ENCODE measurements at regions not wholly inside any gene's neighbourhood (a gene's known extent, or its start where the extent isn't known, plus 50 kb on each side); places are given as distances from the start of the nearest gene placed in this dataset.
"Not testable (repeated sequence)": the region's sequence is repeated elsewhere in the genome, so short reads cannot be mapped to it uniquely, and the experiment has no call there.

DNA sequence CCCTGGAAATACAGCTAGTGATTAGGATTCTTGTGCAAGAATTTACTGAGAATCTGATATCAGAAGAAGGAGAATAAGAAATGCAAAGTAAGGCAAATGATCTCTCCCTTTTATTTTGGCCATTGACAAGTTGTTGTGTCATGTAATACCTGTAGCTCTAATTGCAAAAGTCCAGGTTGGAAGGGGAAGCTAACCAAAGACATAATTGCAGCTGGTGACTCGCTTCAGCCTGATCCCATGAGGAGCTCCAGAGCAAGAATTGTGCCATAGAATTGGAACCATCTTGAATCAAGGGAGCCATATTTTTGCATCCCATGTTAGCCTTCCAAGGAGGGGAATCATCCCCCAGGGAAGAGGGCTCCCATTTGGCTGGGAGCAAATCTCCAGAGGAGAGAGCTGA lies 149.6 kb upstream of the MOCS2 start:
- TF ChIP-seq, protein P1, sequence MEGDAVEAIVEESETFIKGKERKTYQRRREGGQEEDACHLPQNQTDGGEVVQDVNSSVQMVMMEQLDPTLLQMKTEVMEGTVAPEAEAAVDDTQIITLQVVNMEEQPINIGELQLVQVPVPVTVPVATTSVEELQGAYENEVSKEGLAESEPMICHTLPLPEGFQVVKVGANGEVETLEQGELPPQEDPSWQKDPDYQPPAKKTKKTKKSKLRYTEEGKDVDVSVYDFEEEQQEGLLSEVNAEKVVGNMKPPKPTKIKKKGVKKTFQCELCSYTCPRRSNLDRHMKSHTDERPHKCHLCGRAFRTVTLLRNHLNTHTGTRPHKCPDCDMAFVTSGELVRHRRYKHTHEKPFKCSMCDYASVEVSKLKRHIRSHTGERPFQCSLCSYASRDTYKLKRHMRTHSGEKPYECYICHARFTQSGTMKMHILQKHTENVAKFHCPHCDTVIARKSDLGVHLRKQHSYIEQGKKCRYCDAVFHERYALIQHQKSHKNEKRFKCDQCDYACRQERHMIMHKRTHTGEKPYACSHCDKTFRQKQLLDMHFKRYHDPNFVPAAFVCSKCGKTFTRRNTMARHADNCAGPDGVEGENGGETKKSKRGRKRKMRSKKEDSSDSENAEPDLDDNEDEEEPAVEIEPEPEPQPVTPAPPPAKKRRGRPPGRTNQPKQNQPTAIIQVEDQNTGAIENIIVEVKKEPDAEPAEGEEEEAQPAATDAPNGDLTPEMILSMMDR (IDR thresholded peaks at IDR 0.05), result no peak
- Histone ChIP-seq H3K9me3 (no peaks in the 10 kb centered on the region), H3K27ac (no peak overlapping the region), H3K4me1 (no peaks in the 10 kb centered on the region), H3K27me3 (no peaks in the 10 kb centered on the region), H3K36me3 (no peaks in the 10 kb centered on the region), H3K4me3 (no peak overlapping the region)
- intact Hi-C loops (cut with DNase I), result no loop called here
- ATAC-seq (no peak), DNase-seq (no peak)

DNA sequence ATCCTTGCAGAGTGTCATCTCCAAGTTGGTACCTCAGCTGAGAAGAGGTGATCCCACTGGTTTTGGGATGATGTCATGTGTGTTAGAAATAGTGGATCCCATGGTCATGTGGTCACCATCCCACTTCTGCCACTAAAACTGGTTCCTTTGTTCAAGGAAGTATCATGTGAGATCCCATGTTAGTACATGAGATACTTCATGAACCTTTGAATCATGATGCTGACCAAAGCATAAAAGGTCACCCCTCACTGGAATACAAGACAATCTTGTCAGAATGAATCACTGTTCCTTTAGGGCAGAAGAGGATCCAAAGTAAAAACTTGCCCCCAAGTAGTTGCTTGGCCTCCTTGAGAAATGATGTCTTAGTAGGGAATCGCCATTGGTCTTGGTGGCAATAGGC lies 150.9 kb upstream of the MOCS2 start:
- H3K9me3 ChIP-seq, result no peaks in the 10 kb centered on the region
- no peak for ATAC-seq
- no peaks in the 10 kb centered on the region for H3K27me3 ChIP-seq
- intact Hi-C loops (cut with DNase I), result no loop called here
- DNase-seq, result no peak
- TF ChIP-seq, protein P1 (IDR thresholded peaks at IDR 0.05), result no peak
- no peaks in the 10 kb centered on the region for H3K36me3 ChIP-seq
- H3K27ac ChIP-seq, result no peak overlapping the region
- H3K4me3 ChIP-seq, result no peak overlapping the region
- no peaks in the 10 kb centered on the region for H3K4me1 ChIP-seq

DNA sequence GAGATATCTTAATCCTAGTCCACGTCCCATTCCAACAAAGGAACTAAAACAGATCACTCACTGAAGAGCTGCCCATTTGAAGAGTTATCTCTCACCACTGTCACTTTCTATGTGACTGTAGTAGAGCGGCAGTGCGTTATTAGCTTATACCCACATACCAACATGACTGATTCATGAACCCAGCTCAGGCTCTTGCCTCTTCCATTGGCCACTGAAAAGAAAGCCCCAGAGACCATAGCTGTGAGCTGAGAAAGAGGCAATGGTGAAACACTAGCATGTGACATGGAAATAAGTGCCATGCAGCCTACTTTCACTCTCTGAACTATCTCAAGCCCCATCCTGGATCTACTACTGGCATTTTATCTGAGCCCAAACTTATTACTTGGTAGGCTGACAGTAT lies 151.7 kb upstream of the MOCS2 start:
- Histone ChIP-seq H3K9me3 (no peaks in the 10 kb centered on the region), H3K27me3 (no peaks in the 10 kb centered on the region), H3K27ac (no peak overlapping the region), H3K36me3 (no peaks in the 10 kb centered on the region), H3K4me1 (no peaks in the 10 kb centered on the region), H3K4me3 (no peak overlapping the region)
- DNase-seq (no peak), ATAC-seq (no peak)
- intact Hi-C loops (cut with DNase I), result no loop called here
- TF ChIP-seq, protein P1 (IDR thresholded peaks at IDR 0.05), result no peak

DNA sequence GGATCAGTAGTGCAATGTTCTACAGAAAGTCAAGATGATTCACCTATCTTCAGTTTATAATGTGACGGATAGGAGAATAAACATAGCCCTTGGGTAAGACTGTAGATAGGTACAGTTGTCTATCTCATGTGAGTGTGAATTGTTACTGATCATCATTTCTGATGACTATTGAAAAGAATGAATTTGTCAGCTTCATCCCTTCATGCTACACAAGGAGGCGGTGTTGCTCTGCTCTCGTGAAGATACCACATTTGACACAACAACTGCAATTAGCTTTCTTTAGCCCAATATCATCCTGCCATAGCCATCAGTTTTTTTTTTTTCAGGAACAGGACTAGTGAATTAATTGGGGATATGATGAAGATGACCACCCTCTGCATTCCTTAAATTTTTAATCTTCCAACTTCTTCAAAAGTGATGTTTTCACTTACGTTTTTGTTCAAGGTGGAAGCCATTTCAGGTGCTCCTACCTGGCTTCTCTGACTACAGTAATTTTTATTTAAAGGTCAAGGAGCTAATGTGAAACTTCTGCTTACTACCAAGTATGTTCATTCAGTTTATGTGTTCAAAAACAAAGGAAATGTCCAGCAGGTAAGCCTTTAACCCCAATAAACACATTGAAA lies 152.9 kb upstream of the MOCS2 start:
- no peak overlapping the region for H3K4me3 ChIP-seq
- peak; percentile 40 for ATAC-seq
- no peak overlapping the region for H3K27ac ChIP-seq
- TF ChIP-seq, protein P1 (IDR thresholded peaks at IDR 0.05), result peak; percentile 41
- no peaks in the 10 kb centered on the region for H3K27me3 ChIP-seq
- intact Hi-C loops (cut with DNase I), result no loop called here
- no peaks in the 10 kb centered on the region for H3K4me1 ChIP-seq
- no peaks in the 10 kb centered on the region for H3K9me3 ChIP-seq
- DNase-seq, result no peak
- H3K36me3 ChIP-seq, result no peaks in the 10 kb centered on the region

DNA sequence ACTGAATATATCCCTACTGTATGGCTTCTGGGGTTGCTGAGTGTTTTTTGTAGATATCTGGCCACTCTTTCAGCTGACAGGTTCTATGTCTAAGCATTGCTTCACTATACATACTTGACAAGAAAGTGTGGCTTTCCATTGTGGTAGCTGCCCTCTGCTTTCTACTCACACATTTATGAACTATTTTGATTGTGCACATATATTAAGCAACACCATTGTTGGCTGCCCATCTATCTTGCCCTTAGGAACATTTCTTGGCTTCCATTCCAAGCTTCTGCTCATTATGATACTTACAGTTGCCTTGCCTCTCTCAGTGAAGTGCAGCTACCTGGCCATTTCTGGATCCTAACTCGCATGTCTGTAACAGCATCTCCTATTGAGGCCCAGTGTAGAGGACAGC lies 153.6 kb upstream of the MOCS2 start:
- TF ChIP-seq, protein P1 (IDR thresholded peaks at IDR 0.05), result no peak
- intact Hi-C loops (cut with DNase I), result no loop called here
- Histone ChIP-seq H3K27ac (no peak overlapping the region), H3K4me1 (no peaks in the 10 kb centered on the region), H3K9me3 (no peaks in the 10 kb centered on the region), H3K36me3 (no peaks in the 10 kb centered on the region), H3K27me3 (no peaks in the 10 kb centered on the region), H3K4me3 (no peak overlapping the region)
- no peak for ATAC-seq
- DNase-seq, result no peak

DNA sequence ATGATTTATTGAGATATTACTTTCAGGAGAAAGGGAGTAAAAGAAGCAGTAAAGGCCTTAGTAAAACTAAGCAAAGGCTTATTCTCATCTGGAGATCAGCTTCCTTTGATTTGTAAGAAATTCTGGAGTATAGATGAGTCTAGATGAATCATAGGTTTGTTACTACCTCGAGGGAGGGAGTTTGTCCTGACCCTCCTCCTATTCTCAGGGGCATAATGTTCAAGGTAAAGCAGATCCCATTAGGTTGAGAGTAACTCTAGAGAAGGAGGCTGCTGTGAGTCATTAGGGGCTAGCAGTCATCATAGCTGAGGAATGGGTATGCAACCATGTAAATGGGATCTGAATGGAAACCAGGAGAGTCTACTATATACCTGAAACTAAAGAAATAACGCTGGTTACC lies 155.5 kb upstream of the MOCS2 start:
- TF ChIP-seq, protein P1 (IDR thresholded peaks at IDR 0.05), result no peak
- no peak for DNase-seq
- Histone ChIP-seq H3K27me3 (no peaks in the 10 kb centered on the region), H3K4me3 (no peak overlapping the region), H3K36me3 (no peaks in the 10 kb centered on the region), H3K9me3 (no peaks in the 10 kb centered on the region), H3K27ac (no peak overlapping the region), H3K4me1 (no peaks in the 10 kb centered on the region)
- no peak for ATAC-seq
- intact Hi-C loops (cut with DNase I), result no loop called here

DNA sequence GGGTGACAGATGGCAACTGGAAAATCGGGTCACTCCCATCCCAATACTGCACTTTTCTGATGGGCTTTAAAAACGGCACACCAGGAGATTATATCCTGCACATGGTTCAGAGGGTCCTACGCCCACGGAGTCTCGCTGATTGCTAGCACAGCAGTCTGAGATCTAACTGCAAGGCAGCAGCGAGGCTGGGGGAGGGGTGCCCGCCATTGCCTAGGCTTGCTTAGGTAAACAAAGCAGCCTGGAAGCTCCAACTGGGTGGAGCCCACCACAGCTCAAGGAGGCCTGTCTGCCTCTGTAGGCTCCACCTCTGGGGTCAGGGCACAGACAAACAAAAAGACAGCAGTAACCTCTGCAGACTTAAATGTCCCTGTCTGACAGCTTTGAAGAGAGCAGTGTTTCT lies 158.7 kb upstream of the MOCS2 start:
- DNase-seq; intact Hi-C loops (cut with DNase I); H3K9me3 ChIP-seq; H3K27ac ChIP-seq; H3K4me1 ChIP-seq; ATAC-seq; H3K36me3 ChIP-seq; H3K4me3 ChIP-seq; H3K27me3 ChIP-seq: not testable (repeated sequence)
